Testis (tissue), 2 donors: ENCODE measurements at regions not wholly inside any gene's neighbourhood (a gene's known extent, or its start where the extent isn't known, plus 50 kb on each side); places are given as distances from the start of the nearest gene placed in this dataset.
"Not testable (repeated sequence)": the region's sequence is repeated elsewhere in the genome, so short reads cannot be mapped to it uniquely, and the experiment has no call there.

Experiments used
- DNase-seq: peaks from one replicate; pipeline ENCODE4 v3.0.0-alpha.2; 2019
- H3K27ac ChIP-seq, 2 donors: fragments of 200-600 bp; sonication (generic); one replicate each; pipeline ENCODE4 v1.5.1; 2019
- H3K27me3 ChIP-seq: fragments of 200-600 bp; sonication (generic); one replicate; pipeline ENCODE4 v1.5.1; 2019
- H3K36me3 ChIP-seq: fragments of 200-600 bp; sonication (generic); one replicate; pipeline ENCODE4 v1.5.1; 2017; ENCODE audit warnings: low read depth; ENCODE audit errors: missing control alignments
- H3K4me1 ChIP-seq: fragments of 200-600 bp; sonication (generic); one replicate; pipeline ENCODE4 v1.5.1; 2019
- H3K4me3 ChIP-seq, 2 donors: fragments of 200-600 bp; sonication (generic); one replicate each; pipeline ENCODE4 v1.5.1; 2017 to 2019
- H3K9me3 ChIP-seq: fragments of 200-600 bp; sonication (generic); one replicate; pipeline ENCODE4 v1.5.1; 2017
- POLR2A ChIP-seq: fragments of 450-650 bp; IDR thresholded peaks from one replicate; pipeline ENCODE4 v1.6.1; 2017; ENCODE audit warnings: antibody characterized with exemption, mild to moderate bottlenecking, moderate library complexity
- WGBS, 2 donors: methylation state at CpG; one replicate each; pipeline ENCODE4 v1.1.5; 2018; 5-methylcytosine and 5-hydroxymethylcytosine counted together
- intact Hi-C: fragments of 100-400 bp; cut with DNase I; formaldehyde crosslinking; loops from one replicate; pipeline ENCODE4 v1.15.1; 2023; ENCODE audit warnings: low total_unique reads
- TF ChIP-seq, protein P1 (sequence below), 3 experiments: fragments of 450-650 bp in 2 of 3; fragments of 200-600 bp in 1 of 3; sonication (generic) in 1 of 3; IDR thresholded peaks; one replicate each; pipeline ENCODE4 v1.5.1; 2016 to 2019; ENCODE audit warnings: antibody characterized with exemption in 3 of 3, mild to moderate bottlenecking in 2 of 3, moderate library complexity in 1 of 3

DNA sequence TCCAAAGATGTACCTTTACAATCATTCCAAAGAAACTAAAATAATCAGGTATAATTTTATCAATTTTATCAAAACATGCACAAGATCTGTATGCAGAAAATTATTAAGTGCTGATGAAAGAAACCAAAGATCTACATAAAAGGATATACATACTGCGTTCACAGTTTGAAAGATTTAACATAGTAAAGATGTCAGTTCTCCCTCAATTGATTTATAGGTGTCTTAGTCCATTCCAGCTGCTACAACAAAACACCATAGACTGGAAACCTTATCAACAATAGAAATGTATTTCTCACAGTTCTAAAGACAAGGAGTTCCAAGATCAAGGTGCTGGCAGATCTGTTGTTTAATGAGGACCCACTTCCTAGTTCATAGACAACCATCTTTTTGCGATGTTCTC is 189.0 kb upstream of the CCDC54 start:
- TF ChIP-seq, protein P1, sequence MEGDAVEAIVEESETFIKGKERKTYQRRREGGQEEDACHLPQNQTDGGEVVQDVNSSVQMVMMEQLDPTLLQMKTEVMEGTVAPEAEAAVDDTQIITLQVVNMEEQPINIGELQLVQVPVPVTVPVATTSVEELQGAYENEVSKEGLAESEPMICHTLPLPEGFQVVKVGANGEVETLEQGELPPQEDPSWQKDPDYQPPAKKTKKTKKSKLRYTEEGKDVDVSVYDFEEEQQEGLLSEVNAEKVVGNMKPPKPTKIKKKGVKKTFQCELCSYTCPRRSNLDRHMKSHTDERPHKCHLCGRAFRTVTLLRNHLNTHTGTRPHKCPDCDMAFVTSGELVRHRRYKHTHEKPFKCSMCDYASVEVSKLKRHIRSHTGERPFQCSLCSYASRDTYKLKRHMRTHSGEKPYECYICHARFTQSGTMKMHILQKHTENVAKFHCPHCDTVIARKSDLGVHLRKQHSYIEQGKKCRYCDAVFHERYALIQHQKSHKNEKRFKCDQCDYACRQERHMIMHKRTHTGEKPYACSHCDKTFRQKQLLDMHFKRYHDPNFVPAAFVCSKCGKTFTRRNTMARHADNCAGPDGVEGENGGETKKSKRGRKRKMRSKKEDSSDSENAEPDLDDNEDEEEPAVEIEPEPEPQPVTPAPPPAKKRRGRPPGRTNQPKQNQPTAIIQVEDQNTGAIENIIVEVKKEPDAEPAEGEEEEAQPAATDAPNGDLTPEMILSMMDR (IDR thresholded peaks at IDR 0.05), result no peak
- TF ChIP-seq POLR2A, result no peak
- no peak for DNase-seq
- H3K36me3 ChIP-seq, result no peaks in the 10 kb centered on the region
- no peak overlapping the region for H3K4me3 ChIP-seq
- H3K27me3 ChIP-seq, result no peaks in the 10 kb centered on the region
- WGBS, 2 donors, result 80 to 93% methylated on average over 2 of the region's 2 CpGs
- intact Hi-C loops, result no loop called here
- no peaks in the 10 kb centered on the region for H3K9me3 ChIP-seq
- no peak overlapping the region for H3K27ac ChIP-seq
- peaks cover 14% of the 10 kb centered on the region for H3K4me1 ChIP-seq

DNA sequence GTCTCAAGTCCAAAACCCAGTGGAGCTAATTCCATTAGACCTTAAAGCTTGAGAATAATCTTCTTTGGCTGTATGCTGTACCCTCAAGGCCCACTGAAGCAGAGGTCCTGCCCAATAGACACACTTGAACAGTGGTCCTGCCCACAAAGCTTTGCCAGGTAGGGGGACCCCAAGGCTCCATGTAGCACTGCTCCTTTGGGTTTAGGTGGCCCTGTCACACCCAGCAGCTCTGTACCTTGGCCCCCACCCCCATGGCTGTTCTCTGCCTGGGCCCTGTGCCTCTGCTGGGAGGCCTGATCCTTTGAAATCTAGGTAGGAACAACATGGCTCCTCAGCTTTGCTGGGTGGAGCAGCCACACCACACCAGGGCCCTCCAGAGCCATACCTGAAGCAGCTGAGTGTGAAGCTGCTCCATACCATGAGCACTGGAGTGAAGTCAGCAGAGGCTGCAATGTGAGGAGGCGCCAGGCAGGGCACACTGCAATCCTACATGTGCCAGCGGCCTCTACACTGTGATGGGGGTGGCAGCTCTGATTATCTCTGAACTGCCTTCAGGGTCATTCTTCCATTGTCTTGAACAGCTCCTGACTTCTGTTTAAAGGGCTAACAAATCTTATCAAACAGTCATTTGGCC is 188.0 kb upstream of the CCDC54 start:
- Histone ChIP-seq H3K27ac (peak overlapping the region; percentile 2 to 46), H3K4me1 (peaks cover 14% of the 10 kb centered on the region), H3K9me3 (no peaks in the 10 kb centered on the region), H3K4me3 (no peak overlapping the region), H3K27me3 (no peaks in the 10 kb centered on the region), H3K36me3 (no peaks in the 10 kb centered on the region)
- TF ChIP-seq, protein P1 (IDR thresholded peaks at IDR 0.05), result no peak
- TF ChIP-seq POLR2A, result no peak
- intact Hi-C loops, result no loop called here
- 93 to 94% methylated on average over 2 of the region's 2 CpGs for WGBS, 2 donors
- DNase-seq, result peak; percentile 71

DNA sequence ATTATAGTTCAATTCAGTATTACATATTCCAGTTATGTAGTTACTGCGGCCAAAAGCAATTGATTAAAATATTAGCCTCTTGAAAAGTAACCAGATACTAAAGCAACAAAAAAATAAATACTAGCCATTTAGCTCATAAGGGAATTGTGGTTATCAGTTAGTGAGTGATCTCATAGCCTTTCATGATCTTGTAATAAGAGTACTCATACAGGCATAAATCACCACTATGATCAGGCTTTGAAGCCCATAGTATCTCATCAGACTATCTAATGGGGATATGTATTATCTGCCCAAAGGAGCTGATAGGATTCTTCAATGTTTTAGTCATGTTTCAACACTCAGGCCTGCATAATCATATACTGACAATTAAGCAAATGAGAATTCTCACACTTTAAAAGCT is 184.1 kb upstream of the CCDC54 start:
- H3K9me3 ChIP-seq, result no peaks in the 10 kb centered on the region
- H3K4me3 ChIP-seq, result no peak overlapping the region
- WGBS, 2 donors, result 85 to 93% methylated on average over 1 of the region's 1 CpG
- no peaks in the 10 kb centered on the region for H3K27me3 ChIP-seq
- H3K27ac ChIP-seq, result no peak overlapping the region
- no peak for TF ChIP-seq POLR2A
- TF ChIP-seq, protein P1 (IDR thresholded peaks at IDR 0.05), result no peak
- H3K36me3 ChIP-seq, result no peaks in the 10 kb centered on the region
- DNase-seq, result no peak
- H3K4me1 ChIP-seq, result peaks cover 16% of the 10 kb centered on the region
- intact Hi-C loops, result no loop called here

DNA sequence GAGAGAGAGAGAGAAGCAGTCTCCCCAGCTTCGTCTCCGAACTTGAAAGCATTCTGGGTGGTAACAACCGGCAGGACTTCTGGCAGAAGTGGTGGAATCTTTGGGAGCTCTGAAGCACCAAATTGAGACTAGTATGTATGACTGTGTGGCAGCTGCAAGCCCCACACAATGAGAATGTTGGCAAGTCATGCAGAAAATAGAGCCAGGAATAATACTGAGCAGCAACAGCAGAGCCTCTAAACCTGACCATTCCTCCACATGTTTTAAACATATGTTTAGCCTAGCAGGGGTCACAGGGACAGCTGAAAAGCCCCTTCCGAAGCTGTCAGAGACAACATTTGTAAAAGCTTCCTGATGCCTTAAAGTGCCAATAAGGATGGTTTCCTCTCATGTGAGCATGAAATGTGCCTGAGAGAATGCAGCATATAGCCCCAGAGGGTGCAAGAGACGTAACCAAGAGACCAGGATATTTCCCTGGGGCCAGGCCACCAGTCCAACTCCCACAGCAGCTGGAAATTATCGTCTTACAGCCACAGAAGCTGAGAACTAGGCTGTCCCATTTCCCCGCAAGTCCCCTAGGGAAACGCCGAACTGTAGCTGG is 178.6 kb upstream of the CCDC54 start:
- H3K27me3 ChIP-seq, result no peaks in the 10 kb centered on the region
- H3K9me3 ChIP-seq, result no peaks in the 10 kb centered on the region
- no peak for TF ChIP-seq POLR2A
- TF ChIP-seq, protein P1 (IDR thresholded peaks at IDR 0.05), result no peak
- DNase-seq, result no peak
- H3K27ac ChIP-seq, result peak overlapping the region; percentile 4 to 6
- no peaks in the 10 kb centered on the region for H3K36me3 ChIP-seq
- 51 to 61% methylated on average over 9 of the region's 9 CpGs for WGBS, 2 donors
- no peak overlapping the region for H3K4me3 ChIP-seq
- intact Hi-C loops, result no loop called here
- H3K4me1 ChIP-seq, result peaks cover 10% of the 10 kb centered on the region

DNA sequence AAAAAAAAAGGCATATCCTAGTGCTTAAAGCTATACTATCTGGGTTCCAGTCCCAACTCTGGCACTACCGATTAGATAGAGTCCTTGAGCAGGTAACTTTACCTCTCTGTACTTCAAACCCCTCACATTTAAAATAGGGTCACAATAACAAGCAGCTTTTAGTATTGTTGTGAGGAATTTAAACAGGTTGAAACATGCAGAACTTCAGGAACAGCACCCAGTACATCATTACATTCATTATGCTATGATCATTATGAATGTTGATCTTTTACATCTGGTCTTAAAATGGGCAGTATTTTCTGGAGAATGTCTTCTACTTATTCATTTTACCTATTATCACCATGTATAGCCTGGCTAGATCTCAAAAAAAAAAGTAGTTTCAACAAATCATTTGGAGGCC is 176.1 kb upstream of the CCDC54 start:
- H3K4me1 ChIP-seq, result peaks cover 10% of the 10 kb centered on the region
- no peak overlapping the region for H3K27ac ChIP-seq
- no peaks in the 10 kb centered on the region for H3K27me3 ChIP-seq
- no peak for DNase-seq
- no peaks in the 10 kb centered on the region for H3K9me3 ChIP-seq
- intact Hi-C loops, result no loop called here
- 88 to 93% methylated on average over 1 of the region's 1 CpG for WGBS, 2 donors
- H3K36me3 ChIP-seq, result no peaks in the 10 kb centered on the region
- H3K4me3 ChIP-seq, result no peak overlapping the region
- TF ChIP-seq POLR2A, result no peak
- TF ChIP-seq, protein P1 (IDR thresholded peaks at IDR 0.05), result no peak

DNA sequence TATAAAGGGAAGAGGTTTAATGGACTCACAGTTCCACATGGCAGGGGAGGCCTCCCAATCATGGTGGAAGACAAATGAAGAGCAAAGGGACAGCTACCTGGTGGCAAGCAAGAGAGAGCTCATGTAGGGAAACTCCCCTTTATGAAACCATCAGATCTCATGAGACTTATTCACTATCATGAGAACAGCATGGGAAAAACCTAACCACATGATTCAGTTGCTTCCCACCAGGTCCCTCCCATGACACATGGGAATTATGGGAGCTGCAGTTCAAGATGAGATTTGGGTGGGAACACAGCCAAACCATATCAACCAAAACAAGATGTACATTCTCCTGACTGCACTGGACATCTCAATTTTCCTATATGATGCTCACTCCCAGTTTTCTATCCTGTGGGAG is 174.4 kb upstream of the CCDC54 start:
- DNase-seq, H3K9me3 ChIP-seq, H3K4me3 ChIP-seq, H3K36me3 ChIP-seq, intact Hi-C loops, H3K27me3 ChIP-seq, H3K27ac ChIP-seq: not testable (repeated sequence)
- H3K4me1 ChIP-seq, result peaks cover 23% of the 10 kb centered on the region
